AG04449 (cell line): ENCODE measurements at regions not wholly inside any gene's neighbourhood (a gene's known extent, or its start where the extent isn't known, plus 50 kb on each side); places are given as distances from the start of the nearest gene placed in this dataset.
"Not testable (repeated sequence)": the region's sequence is repeated elsewhere in the genome, so short reads cannot be mapped to it uniquely, and the experiment has no call there.

Experiments
- CTCF ChIA-PET: fragments of 350-600 bp; formaldehyde crosslinking; extraction: SDS; loops from one replicate; lab custom pipeline; 2021; ENCODE audit warnings: antibody characterized with exemption; lab: Yijun Ruan, JAX
- POLR2A ChIA-PET: fragments of 400-600, 350-600 bp; formaldehyde crosslinking; extraction: SDS; loops from one replicate; lab custom pipeline; 2020; ENCODE audit warnings: antibody characterized with exemption, inconsistent platforms; lab: Yijun Ruan, JAX
- DNase-seq: peaks from one replicate; pipeline ENCODE4 v3.0.0-alpha.2; 2010; ENCODE audit warnings: low read depth, low spot score
- H3K4me3 ChIP-seq: 2 replicates; pipeline ENCODE4 v1.5.1; 2011; ENCODE audit warnings: low read depth, mild to moderate bottlenecking, control low read depth, low read length
- CTCF ChIP-seq: IDR thresholded peaks from one replicate; pipeline ENCODE4 v1.5.1; 2011; ENCODE audit warnings: mild to moderate bottlenecking, moderate library complexity, low read length, control low read depth, inconsistent platforms; ENCODE audit not compliant: insufficient read depth; ENCODE audit errors: missing control alignments

DNA sequence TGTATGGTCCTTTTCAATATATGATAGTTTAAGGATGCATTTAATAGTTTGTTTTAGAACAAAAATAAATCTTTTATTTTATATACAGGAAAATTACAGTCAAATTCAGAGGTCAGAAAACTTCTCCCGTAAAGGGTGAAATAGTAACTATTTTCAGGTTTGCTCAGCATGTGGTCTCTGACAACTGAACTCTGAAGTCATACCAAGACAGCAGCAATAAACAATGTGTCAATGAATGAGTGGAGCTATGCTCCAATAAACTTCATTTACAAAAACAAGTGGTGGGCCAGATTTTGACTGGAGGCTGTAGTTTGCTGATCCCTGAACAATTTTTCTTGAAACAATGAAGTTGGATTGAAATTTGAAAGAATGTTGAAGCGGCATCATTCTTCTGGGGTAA, 123.6 kb downstream of the ZNF248 start:
- H3K4me3 ChIP-seq = no peak overlapping the region
- no peak for TF ChIP-seq CTCF
- no peak for DNase-seq
- CTCF ChIA-PET = no interaction called here
- POLR2A ChIA-PET = no interaction called here

GRCh38 chr10:37732685-37733084, 124.7 kb downstream of the ZNF248 start:
- DNase-seq = no peak
- ChIA-PET POLR2A (no interaction called here), CTCF (no interaction called here)
- no peak for TF ChIP-seq CTCF
- no peak overlapping the region for H3K4me3 ChIP-seq

DNA sequence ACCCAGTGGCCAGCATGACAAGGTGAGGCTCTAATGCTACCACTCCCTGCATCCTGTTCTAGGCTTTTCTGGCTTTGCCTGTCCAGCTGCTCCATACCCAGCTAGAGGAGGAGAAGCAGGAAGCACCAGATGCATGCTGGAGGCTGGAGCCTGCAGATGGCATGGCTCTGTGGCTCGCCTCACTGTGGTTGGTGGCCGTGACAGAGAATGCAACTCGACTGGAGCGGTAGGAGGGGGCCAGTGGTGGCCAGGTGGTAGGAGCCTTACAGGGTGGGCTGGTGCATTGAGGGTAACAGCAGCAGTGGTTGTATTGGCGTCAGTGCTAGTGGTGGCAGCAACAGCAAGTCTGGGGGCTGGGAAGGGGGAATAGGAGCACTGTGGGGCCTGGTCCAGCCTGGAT, 128.6 kb downstream of the ZNF248 start:
- POLR2A ChIA-PET = no interaction called here
- no peak for DNase-seq
- TF ChIP-seq CTCF = no peak
- no peak overlapping the region for H3K4me3 ChIP-seq
- CTCF ChIA-PET = no interaction called here

- no peak for TF ChIP-seq CTCF
Observed at GRCh38 chr10:37727491-37728352, 129.7 kb downstream of the ZNF248 start.

DNA sequence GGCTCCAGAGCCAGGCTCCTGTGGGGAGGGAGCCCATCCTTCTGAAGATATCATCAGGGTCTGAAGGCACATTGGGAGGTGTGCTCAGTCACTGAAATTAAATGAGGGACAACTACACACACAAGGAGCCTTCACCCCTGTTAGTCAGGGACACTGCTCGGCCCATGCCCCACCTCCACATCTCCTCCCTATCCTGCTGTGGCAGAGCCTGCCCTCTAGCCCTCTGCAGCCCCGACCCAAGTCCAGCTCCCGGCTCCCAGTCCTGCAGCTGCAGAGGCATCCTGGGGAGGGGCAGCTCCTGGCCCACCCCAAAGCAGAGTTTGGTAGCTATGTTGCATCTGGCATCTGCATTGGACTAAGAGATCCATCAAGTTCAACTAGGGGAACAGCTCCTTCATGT, 136.3 kb downstream of the ZNF248 start:
- DNase-seq = no peak
- H3K4me3 ChIP-seq = no peak overlapping the region
- ChIA-PET POLR2A (no interaction called here), CTCF (no interaction called here)
- no peak for TF ChIP-seq CTCF

More at GRCh38 chr10:37727491-37728352, 129.7 kb downstream of the ZNF248 start:
- no peak overlapping the region for H3K4me3 ChIP-seq
- POLR2A ChIA-PET = no interaction called here
- no peak for DNase-seq
- CTCF ChIA-PET = no interaction called here

- CTCF ChIA-PET, POLR2A ChIA-PET, DNase-seq, H3K4me3 ChIP-seq: not testable (repeated sequence)
Observed at GRCh38 chr10:37718060-37718459, 139.3 kb downstream of the ZNF248 start.

DNA sequence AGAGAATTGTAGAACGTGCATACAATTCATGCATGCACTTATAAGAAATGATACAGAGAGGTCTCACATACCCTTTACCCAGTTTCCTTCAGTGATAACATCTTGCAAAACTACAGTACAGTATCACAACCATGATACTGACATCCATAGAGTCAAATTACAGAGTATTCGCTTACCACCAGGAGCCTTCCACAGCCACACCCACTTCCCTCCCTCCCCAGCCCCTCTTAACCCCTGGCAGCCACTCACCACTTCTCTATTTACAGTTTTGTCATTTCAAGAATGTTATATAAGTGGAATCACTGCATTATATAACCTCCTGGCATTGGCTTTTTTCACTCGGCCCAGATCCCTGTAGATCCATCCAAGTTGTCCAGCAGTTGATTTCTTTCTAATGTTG, 143.8 kb downstream of the ZNF248 start:
- ChIA-PET POLR2A (no interaction called here), CTCF (no interaction called here)
- no peak for DNase-seq
- no peak for TF ChIP-seq CTCF
- no peak overlapping the region for H3K4me3 ChIP-seq
